ENCODE measurements at regions not wholly inside any gene's neighbourhood (a gene's known extent, or its start where the extent isn't known, plus 50 kb on each side); places are given as distances from the start of the nearest gene placed in this dataset.

- no peaks in the 10 kb centered on the region for H3K4me1 ChIP-seq (ENCODE audit: insufficient read depth)
- no peaks in the 10 kb centered on the region for H3K9me3 ChIP-seq
- intact Hi-C loops (cut with DNase I), result no loop called here
- WGBS, 3 donors, result 77 to 85% (median 79%) methylated on average over 5 of the region's 5 CpGs
- H3K36me3 ChIP-seq, result no peaks in the 10 kb centered on the region
- TF ChIP-seq EP300 (IDR thresholded peaks at IDR 0.05) (no peak), CTCF (IDR thresholded peaks at IDR 0.05) (no peak), POLR2A (IDR thresholded peaks at IDR 0.05) (no peak)
- no peak for DNase-seq
- H3K4me3 ChIP-seq, result no peak overlapping the region
- no peaks in the 10 kb centered on the region for H3K27me3 ChIP-seq
- H3K27ac ChIP-seq, result no peak overlapping the region
Measured at GRCh38 chr13:73138276-73138637, 79.5 kb downstream of the KLF5 start.

GRCh38 chr13:73136776-73137175, 78.0 kb downstream of the KLF5 start:
- 87 to 90% (median 89%) methylated on average over 2 of the region's 2 CpGs for WGBS, 3 donors
- H3K4me1 ChIP-seq (ENCODE audit: insufficient read depth), result no peaks in the 10 kb centered on the region
- no peaks in the 10 kb centered on the region for H3K36me3 ChIP-seq
- TF ChIP-seq POLR2A (IDR thresholded peaks at IDR 0.05) (no peak), CTCF (IDR thresholded peaks at IDR 0.05) (no peak), EP300 (IDR thresholded peaks at IDR 0.05) (no peak)
- no peak for DNase-seq
- no peaks in the 10 kb centered on the region for H3K9me3 ChIP-seq
- H3K27me3 ChIP-seq, result no peaks in the 10 kb centered on the region
- intact Hi-C loops (cut with DNase I), result no loop called here
- no peak overlapping the region for H3K4me3 ChIP-seq
- H3K27ac ChIP-seq, result no peak overlapping the region

GRCh38 chr13:73133531-73133930, 74.7 kb downstream of the KLF5 start:
- no peak overlapping the region for H3K27ac ChIP-seq
- TF ChIP-seq CTCF (IDR thresholded peaks at IDR 0.05) (no peak), POLR2A (IDR thresholded peaks at IDR 0.05) (no peak), EP300 (IDR thresholded peaks at IDR 0.05) (no peak)
- H3K36me3 ChIP-seq, result no peaks in the 10 kb centered on the region
- intact Hi-C loops (cut with DNase I), result no loop called here
- no peaks in the 10 kb centered on the region for H3K9me3 ChIP-seq
- no peak for DNase-seq
- no peaks in the 10 kb centered on the region for H3K27me3 ChIP-seq
- H3K4me3 ChIP-seq, result no peak overlapping the region
- H3K4me1 ChIP-seq (ENCODE audit: insufficient read depth), result no peaks in the 10 kb centered on the region
- 76 to 93% (median 81%) methylated on average over 1 of the region's 1 CpG for WGBS, 3 donors

GRCh38 chr13:73131247-73131646, 72.4 kb downstream of the KLF5 start:
- H3K4me1 ChIP-seq (ENCODE audit: insufficient read depth), result no peaks in the 10 kb centered on the region
- H3K9me3 ChIP-seq, result no peaks in the 10 kb centered on the region
- TF ChIP-seq CTCF (IDR thresholded peaks at IDR 0.05) (no peak), EP300 (IDR thresholded peaks at IDR 0.05) (no peak), POLR2A (IDR thresholded peaks at IDR 0.05) (no peak)
- intact Hi-C loops (cut with DNase I), result no loop called here
- no peak for DNase-seq
- no peaks in the 10 kb centered on the region for H3K27me3 ChIP-seq
- H3K36me3 ChIP-seq, result no peaks in the 10 kb centered on the region
- 90 to 93% (median 93%) methylated on average over 4 of the region's 4 CpGs for WGBS, 3 donors
- no peak overlapping the region for H3K27ac ChIP-seq
- no peak overlapping the region for H3K4me3 ChIP-seq

GRCh38 chr13:73129023-73129422, 70.2 kb downstream of the KLF5 start:
- intact Hi-C loops (cut with DNase I), result no loop called here
- no peak for TF ChIP-seq CTCF (IDR thresholded peaks at IDR 0.05)
- no peak for TF ChIP-seq POLR2A (IDR thresholded peaks at IDR 0.05)
- TF ChIP-seq EP300 (IDR thresholded peaks at IDR 0.05), result no peak
- Histone ChIP-seq H3K9me3 (no peaks in the 10 kb centered on the region), H3K36me3 (no peaks in the 10 kb centered on the region), H3K27ac (no peak overlapping the region), H3K27me3 (no peaks in the 10 kb centered on the region), H3K4me3 (no peak overlapping the region), H3K4me1 (ENCODE audit: insufficient read depth) (no peaks in the 10 kb centered on the region)
- 87 to 92% (median 87%) methylated on average over 6 of the region's 6 CpGs for WGBS, 3 donors
- DNase-seq, result no peak

Data from ovary (tissue), 7 donors.